ENCODE measurements at regions not wholly inside any gene's neighbourhood (a gene's known extent, or its start where the extent isn't known, plus 50 kb on each side); places are given as distances from the start of the nearest gene placed in this dataset.

- Histone ChIP-seq H3K9ac (ENCODE audit: low read length) (no peak overlapping the region), H3K79me2 (ENCODE audit: insufficient read depth, low read length) (no peaks in the 10 kb centered on the region), H3K9me2 (ENCODE audit: low read depth, low read length) (no peaks in the 10 kb centered on the region), H3K27me3 (ENCODE audit: insufficient read depth, low read length) (no peaks in the 10 kb centered on the region), H3K4me1 (ENCODE audit: insufficient read depth, low read length, severe bottlenecking) (no peaks in the 10 kb centered on the region), H3K27ac (ENCODE audit: low read depth, low read length, poor library complexity, severe bottlenecking) (no peak overlapping the region), H3F3A (ENCODE audit: insufficient read depth, low read length) (no peaks in the 10 kb centered on the region), H3K9me3 (ENCODE audit: low read length) (no peaks in the 10 kb centered on the region), H3K4me2 (ENCODE audit: low read length) (no peak overlapping the region), H3K36me3 (ENCODE audit: insufficient read depth, low read length) (no peaks in the 10 kb centered on the region), H2AFZ (ENCODE audit: low read length) (no peak overlapping the region), H3K4me3 (ENCODE audit: low read depth, low read length, poor library complexity, severe bottlenecking) (no peak overlapping the region), H4K20me1 (ENCODE audit: insufficient read depth, low read length) (no peaks in the 10 kb centered on the region)
- no peak for TF ChIP-seq CTCF (IDR thresholded peaks at IDR 0.05; ENCODE audit: low read length)
These were observed 288.1 kb downstream of the MYCN start for GRCh38 chr2:16228471-16228870.

GRCh38 chr2:16227811-16228462 is 287.6 kb downstream of the MYCN start:
- H3K9me2 ChIP-seq (ENCODE audit: low read depth, low read length) = no peaks in the 10 kb centered on the region
- no peaks in the 10 kb centered on the region for H3F3A ChIP-seq (ENCODE audit: insufficient read depth, low read length)
- H3K9me3 ChIP-seq (ENCODE audit: low read length) = no peaks in the 10 kb centered on the region
- H3K79me2 ChIP-seq (ENCODE audit: insufficient read depth, low read length) = no peaks in the 10 kb centered on the region
- TF ChIP-seq EZH2 (IDR thresholded peaks at IDR 0.05; ENCODE audit: borderline replicate concordance, low read length) = no peak
- no peak for TF ChIP-seq CTCF (IDR thresholded peaks at IDR 0.05; ENCODE audit: low read length)
- no peaks in the 10 kb centered on the region for H4K20me1 ChIP-seq (ENCODE audit: insufficient read depth, low read length)
- no peak overlapping the region for H2AFZ ChIP-seq (ENCODE audit: low read length)
- no peaks in the 10 kb centered on the region for H3K36me3 ChIP-seq (ENCODE audit: insufficient read depth, low read length)
- no peak overlapping the region for H3K27ac ChIP-seq (ENCODE audit: low read depth, low read length, poor library complexity, severe bottlenecking)
- H3K27me3 ChIP-seq (ENCODE audit: insufficient read depth, low read length) = no peaks in the 10 kb centered on the region
- H3K4me1 ChIP-seq (ENCODE audit: insufficient read depth, low read length, severe bottlenecking) = no peaks in the 10 kb centered on the region
- H3K4me3 ChIP-seq (ENCODE audit: low read depth, low read length, poor library complexity, severe bottlenecking) = no peak overlapping the region
- no peak overlapping the region for H3K9ac ChIP-seq (ENCODE audit: low read length)
- H3K4me2 ChIP-seq (ENCODE audit: low read length) = no peak overlapping the region

GRCh38 chr2:16226943-16227664 is 286.8 kb downstream of the MYCN start:
- TF ChIP-seq CTCF (IDR thresholded peaks at IDR 0.05; ENCODE audit: low read length) (no peak), EZH2 (IDR thresholded peaks at IDR 0.05; ENCODE audit: borderline replicate concordance, low read length) (no peak)
- H3F3A ChIP-seq (ENCODE audit: insufficient read depth, low read length) = no peaks in the 10 kb centered on the region

More at GRCh38 chr2:16226943-16227664, 286.8 kb downstream of the MYCN start:
- no peak overlapping the region for H3K4me3 ChIP-seq (ENCODE audit: low read depth, low read length, poor library complexity, severe bottlenecking)
- H3K27me3 ChIP-seq (ENCODE audit: insufficient read depth, low read length) = no peaks in the 10 kb centered on the region
- H4K20me1 ChIP-seq (ENCODE audit: insufficient read depth, low read length) = no peaks in the 10 kb centered on the region
- no peaks in the 10 kb centered on the region for H3K79me2 ChIP-seq (ENCODE audit: insufficient read depth, low read length)
- no peaks in the 10 kb centered on the region for H3K9me2 ChIP-seq (ENCODE audit: low read depth, low read length)
- H3K36me3 ChIP-seq (ENCODE audit: insufficient read depth, low read length) = no peaks in the 10 kb centered on the region
- no peak overlapping the region for H3K9ac ChIP-seq (ENCODE audit: low read length)
- no peak overlapping the region for H3K4me2 ChIP-seq (ENCODE audit: low read length)
- H3K4me1 ChIP-seq (ENCODE audit: insufficient read depth, low read length, severe bottlenecking) = no peaks in the 10 kb centered on the region
- no peak overlapping the region for H3K27ac ChIP-seq (ENCODE audit: low read depth, low read length, poor library complexity, severe bottlenecking)
- no peak overlapping the region for H2AFZ ChIP-seq (ENCODE audit: low read length)
- no peaks in the 10 kb centered on the region for H3K9me3 ChIP-seq (ENCODE audit: low read length)
